HG03103 (cell line): ENCODE measurements at regions not wholly inside any gene's neighbourhood (a gene's known extent, or its start where the extent isn't known, plus 50 kb on each side); places are given as distances from the start of the nearest gene placed in this dataset.

Experiments used
- ATAC-seq: cut with Tn5 transposase; IDR thresholded peaks from one replicate; pipeline ENCODE4 v1.9.1; 2021; ENCODE audit warnings: low read depth; ENCODE audit not compliant: unreplicated experiment

DNA sequence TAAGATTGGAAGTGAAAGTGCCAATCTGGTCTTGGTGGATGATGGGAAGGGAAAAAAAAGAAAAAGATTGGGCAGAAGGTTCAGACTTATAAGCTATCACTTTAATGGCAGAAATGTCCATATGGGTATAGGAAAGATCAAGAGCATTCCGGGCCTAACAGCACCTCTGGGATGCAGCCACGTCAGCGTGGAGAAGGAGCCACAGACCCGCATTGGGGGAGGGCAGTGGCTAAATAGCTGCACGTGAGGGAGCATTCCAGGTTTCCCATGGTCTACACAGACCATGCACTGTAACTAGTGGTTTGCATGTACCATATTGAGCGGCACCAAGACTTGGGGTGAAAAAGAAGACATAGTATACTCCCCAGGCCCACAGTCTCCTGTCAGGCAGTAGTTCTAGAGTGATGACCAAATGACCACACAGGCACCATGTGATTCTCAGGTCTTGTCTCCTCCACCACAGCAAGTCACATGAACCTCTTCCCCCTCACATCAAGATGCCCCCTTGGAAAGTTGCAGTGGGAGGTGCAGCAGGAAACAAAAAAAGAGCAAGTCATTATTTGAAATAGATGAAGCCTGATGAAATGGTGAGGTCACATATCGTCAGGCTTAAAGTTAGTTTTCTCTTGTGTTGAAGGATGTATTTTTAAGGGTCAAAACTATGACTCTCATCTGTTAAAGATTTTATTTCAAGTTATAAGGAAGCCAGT, 94.4 kb upstream of the TNFAIP3 start:
- ATAC-seq, result no peak

DNA sequence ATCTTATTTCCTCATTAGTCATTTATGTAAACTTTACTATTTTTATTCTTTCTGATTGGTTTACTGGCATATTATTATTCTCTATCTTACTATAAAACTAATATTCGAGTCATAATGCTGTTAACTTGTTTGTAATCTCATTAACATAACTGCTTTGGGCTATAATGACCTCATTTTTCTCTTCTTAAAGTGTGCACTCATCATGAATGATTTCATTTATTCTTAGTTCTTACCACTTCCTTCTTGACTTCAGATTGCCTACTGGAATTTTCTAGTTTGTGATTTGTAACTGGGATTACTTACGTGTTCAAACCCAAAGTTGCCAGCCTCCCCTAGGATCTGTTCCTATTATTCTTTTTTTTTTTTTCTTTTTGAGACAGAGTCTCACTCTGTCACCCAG, 91.8 kb upstream of the TNFAIP3 start:
- ATAC-seq, result no peak

DNA sequence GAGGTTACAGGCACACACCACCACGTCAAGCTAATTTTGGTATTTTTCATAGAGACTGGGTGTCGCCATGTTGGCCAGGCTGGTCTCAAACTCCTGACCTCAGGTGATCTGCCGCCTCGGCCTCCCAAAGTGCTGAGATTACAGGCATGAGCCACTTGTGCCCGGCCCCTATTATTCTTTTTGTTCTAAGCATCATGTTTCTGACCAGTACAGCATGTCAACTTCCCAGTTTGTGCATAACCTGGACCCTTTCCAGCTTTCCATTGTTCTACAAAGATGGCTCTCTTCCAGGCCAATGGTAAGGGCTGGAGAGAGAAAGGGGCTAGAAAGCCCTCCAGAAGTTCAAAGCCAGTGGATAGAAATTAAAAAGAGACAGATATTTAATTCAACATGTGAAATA, 91.3 kb upstream of the TNFAIP3 start:
- ATAC-seq, result no peak

DNA sequence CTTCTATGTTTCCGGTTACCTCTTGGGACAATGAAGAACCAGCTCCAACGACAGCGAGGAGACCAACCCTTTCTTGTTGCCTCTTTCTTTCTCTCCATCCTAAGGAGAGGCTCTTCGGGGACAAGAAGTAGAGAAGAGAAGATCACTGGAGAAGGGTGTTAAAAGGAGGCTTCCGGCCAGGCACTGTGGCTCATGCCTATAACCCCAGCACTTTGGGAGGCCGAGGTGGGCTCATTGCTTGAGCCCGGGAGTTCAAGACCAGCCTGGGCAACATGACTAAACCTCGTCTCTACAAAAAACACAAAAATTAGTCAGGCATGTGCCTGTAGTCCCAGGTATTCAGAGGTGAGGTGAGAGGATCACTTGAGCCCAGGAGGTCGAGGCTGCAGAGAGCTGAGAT, 90.8 kb upstream of the TNFAIP3 start:
- no peak for ATAC-seq

DNA sequence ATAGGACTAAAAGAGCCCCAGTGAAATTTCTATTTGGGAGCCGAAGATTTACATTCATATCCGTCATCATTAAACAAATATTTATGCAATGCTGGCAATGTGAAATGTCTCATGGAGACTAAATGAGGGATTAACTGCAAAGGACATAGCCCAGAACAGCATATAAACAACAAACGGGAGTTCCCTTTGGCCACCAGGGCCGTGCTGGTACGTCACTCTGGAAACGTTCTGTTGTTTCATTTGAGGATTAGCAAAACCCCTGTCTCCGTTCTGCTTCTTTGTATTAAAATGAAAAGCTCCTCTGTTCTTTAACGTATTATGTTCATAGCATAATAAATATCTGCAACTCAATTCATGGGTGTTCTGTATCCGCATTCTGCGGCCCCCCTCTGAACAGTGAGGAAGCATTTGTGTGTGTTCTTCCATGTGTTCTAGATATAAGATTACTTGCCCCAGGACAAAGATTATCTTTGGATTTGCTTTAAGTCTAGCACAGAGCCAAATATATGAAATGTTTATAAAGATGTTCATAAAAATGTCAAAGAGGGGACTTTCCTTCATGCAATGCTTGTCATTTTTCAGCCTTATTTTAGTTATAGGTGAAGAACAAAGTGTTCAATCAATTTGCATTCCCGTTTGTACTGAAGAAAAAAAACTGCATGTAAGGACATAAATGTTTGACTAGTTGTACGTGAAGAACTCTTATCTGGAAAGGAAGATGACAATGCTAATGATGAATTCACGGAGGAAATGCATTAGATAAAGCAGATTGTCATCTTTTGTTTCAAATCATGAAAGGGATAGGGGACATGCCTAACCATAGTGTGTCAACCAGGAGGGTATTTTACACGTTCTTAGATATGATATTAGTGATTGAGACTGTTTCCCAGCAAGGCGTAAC, 90.0 kb upstream of the TNFAIP3 start:
- ATAC-seq, result no peak

DNA sequence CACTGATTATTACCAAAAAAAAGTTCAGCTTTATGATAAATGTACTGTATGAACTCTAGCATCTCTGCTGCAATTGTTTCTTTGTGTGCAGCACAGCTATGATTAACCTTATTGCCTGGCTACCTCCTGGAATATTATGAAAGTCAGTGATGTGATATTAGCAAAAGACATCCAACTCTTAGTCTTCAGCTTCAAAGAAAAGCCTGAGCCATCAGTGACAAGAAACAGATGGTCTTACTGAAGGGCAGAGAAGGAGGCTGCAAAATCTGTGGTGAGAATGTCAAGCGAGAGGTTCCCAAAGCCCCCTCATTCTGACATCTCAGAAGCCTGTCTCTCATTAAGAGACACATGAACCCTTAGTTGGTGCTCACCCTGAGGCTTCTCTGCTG, 89.4 kb upstream of the TNFAIP3 start:
- ATAC-seq, result no peak

DNA sequence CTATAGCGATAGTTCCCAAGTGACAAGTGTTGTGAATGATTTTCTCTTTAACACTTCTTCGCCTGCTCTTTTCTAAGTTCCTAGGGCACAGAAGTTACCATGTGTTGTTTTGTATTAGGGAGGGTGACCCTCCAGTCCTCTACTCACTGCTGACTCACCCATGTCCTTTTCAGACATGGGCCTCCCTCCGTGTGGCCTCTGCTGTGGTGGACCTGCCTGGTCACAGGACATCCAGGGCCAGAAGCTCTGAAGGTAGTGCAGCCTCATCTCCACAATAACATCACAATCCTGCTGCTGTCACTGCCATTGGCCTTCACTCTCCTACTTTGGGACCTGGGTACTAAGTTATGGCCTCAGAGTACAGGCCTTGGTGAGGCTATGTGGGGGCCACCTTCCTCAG, 87.1 kb upstream of the TNFAIP3 start:
- ATAC-seq, result no peak

DNA sequence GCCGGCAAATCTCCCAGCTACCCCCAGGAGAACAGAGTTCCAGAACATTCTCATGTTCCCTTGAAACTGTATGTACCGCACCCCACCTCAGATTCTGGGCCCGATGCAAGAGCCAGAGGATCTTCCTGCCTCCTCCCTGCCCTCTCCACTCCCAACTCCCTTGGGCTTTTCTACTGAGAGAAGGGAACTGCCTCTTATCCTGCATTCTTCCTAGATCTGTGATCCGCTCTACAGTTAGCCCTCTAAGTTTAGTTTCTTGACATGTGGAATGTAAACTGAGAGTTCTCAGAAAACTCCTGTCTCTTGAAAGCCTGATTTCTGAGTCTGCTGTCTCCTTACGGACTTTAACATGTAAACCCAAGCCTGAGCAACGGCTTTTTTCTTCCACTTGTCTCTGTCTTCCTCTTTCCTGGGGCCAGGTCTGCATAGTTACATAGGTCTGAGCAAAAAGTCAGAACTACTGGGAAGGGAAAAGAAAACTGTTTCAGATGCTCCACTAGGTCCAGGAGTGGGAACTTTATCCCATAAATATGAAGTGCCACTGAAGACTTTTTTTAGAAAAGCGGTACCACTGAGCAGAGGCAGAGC, 86.5 kb upstream of the TNFAIP3 start:
- ATAC-seq, result no peak

DNA sequence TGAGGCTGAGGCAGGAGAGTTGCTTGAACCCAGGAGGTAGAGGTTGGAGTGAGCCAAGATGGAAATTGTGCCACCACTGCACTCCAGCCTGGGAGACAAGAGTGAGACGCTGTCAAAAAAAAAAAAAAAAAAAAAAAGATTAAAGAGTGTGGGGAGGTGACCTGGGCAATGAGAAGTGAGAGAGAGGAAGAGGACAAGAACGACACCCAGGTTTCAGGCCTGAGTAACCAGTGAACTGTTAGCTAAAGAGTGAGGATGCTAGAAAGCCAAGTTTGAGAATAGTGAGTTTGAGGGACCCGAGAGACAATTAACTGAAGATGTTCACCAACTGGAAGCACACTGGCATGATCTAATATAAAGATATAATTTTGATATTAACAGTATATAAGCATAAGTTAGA, 85.4 kb upstream of the TNFAIP3 start:
- no peak for ATAC-seq

DNA sequence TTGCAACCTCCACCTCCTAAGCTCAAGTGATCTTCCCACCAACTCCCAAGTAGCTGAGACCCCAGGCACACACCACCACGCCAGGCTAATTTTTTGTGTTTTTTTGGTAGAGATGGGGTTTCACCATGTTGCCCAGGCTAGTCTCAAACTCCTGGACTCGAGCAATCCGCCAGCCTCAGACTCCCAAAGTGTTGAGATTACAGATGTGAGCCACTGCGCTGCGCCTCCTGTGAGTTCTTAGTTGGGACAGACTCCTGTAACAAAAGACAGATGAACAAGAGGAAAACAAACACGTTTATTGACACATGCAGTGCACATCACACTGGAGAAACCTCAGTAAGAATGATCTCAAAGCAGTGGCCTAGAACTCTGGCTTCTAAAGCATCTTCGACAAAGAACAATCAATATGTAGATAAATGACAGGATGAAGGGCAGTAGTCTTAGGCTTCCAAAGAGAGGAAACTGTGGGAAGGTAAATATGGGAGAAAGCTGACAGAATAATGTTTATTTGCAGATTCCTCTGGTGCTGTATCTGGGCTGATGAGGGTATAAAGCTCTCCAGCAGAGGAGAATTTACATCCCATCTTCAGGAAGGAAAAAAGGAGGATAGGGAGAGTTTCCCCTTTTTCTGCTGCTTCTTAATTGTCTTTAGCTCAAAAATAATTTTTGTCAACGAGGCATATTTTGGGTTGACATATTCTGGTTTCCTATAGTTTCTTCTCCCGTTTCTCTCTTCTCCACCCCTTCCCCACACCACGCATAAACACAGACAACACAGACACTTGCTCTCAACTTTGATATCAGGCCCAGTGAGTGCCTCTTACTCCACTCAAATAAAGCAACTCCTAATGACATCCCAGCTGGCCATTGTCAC, 84.7 kb upstream of the TNFAIP3 start:
- no peak for ATAC-seq

DNA sequence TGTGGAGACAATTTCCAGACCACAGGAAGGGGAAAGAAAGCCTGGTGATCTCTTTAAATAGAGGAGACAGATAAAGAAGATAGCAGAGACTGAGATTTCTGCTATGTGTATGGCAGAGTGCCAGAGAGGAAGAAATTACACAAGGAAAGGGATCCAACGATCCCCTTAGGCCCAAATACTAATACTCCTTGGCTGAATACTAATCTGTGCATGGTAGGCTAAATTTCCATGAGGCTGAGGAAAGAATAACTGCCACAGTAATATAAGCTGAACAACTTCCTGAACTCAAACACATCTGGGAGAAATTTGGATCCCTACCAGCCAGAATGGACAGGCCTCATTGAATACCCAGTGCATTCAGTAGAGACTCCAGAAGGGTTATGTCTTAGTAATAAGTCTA, 83.3 kb upstream of the TNFAIP3 start:
- no peak for ATAC-seq

DNA sequence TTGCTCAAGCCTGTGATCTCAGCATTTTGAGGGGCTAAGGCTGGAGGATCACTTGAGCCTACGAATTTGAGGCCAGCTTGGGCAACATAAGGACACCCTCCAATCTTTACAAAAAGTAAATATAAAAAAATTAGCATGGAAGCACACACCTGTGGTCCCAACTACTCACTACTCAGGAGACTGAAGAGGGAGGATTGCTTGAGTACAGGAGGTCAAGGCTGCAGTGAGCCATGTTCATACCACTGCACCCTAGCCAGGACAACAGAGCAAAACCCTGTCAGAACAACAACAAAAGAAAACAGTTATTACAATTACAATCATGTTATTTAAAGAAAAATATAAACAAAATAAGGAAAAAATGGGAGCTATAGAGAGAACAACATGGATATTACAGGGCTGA, 82.5 kb upstream of the TNFAIP3 start:
- no peak for ATAC-seq

DNA sequence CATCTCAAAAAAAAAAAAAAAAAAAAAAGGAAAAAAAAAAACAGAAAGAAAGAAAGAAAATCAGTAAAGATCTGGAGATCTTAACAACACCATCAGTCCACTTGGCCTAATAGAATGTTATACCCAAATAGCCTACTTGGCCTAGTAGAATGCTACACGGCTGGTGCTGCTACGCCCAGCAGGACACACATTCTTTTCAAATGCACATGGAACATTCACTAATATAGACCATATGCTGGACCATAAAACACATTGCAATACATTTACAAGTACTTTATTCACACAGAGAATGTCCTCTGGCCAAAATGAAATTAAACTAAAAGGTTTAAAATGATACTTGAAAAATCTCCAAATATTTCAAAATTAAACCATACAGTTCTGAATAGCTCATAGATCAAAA, 80.0 kb upstream of the TNFAIP3 start:
- ATAC-seq, result no peak

DNA sequence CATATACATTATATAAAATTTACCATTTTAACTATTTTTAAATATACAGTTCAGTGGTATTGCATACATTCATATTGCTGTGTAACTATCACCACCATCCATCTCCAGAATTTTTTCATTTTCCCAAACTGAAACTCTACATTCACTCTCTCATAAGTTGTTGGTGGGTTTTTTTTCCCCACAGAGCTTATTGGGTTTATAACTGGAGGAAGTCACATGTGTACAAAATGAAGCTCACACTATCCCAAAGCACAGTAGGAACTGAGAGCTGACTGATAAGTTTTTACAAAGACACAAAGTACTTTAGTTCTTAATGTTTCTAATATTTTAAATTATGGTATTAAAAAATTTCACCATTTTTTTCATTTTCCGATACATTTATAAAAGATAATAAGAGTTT, 78.8 kb upstream of the TNFAIP3 start:
- no peak for ATAC-seq

DNA sequence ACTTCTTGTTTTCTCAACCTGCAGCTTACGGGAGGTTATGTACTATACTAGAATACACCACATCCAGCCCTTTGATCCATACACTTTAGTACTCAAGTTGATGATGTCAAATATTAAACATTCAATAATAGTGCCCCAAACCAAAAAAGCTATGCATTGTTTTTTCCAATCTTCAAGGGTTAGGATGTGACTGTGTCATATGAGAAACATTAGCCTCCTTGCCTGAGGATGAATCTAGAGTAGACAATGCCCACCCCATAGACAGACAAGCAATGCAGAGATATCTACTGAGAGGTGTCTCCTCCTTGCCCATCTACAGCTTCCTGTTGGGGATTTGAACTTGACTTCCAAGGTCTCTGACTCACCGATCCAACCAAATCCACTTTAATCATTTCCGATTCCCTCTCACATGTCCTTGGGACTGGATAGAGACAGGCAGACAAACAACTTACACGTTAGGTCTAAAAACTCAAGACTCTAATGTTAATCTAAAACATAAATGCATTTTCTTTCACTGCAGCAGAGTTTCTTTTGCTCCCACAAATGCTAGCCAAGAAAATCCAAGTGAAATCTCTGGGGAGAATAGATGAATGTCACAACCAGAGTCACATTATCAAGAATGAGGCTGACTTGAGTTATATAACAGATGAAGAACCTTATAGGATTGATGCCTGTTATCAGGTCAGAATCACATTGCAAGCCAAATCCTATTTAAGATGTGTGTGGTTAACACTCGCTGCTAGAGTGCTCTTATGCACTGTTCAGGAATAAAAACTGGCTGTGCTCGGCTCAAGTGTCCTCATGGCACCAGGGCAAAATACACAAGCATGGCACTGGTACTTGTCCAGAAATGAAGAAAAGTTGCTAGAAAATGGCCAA, 75.5 kb upstream of the TNFAIP3 start:
- no peak for ATAC-seq

DNA sequence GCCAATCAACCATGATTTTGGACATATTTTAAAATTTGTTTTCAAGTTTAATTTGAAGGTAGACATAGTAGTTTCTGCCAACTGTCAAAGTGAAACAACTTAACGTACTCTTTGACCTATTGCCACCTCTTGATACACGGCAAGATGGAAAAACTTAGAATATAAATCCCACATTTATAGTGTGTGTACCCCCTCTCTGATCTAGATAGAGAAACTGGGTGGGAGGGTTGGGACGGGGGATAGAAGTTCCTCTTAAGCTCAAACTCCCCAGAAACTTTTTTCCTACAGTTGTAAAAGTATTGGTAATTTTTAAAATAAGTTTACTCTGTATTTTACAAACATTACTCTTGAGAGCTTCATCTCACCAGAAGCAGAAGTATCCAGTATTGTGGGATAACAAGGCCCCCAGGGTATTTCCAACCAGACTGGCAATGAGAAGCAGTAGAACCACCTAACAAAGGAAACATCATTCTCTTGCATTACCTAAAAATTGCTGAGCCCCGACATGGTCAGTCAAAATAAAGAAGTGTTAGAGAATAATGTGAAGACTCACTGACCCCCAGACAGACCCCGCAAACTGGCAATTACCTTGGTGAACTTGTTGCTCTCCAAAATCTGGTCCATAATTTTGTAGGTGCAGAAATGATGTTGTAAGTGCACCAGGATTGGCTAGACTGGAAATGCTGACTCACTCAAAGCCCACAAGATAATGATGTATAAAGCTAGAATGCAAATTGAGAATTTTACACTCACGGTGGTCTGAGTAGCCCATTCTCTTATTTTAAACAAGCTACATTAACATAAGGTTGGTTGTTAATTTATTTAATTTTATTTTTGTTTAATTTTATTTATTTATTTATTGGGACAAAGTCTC, 74.7 kb upstream of the TNFAIP3 start:
- ATAC-seq, result no peak

DNA sequence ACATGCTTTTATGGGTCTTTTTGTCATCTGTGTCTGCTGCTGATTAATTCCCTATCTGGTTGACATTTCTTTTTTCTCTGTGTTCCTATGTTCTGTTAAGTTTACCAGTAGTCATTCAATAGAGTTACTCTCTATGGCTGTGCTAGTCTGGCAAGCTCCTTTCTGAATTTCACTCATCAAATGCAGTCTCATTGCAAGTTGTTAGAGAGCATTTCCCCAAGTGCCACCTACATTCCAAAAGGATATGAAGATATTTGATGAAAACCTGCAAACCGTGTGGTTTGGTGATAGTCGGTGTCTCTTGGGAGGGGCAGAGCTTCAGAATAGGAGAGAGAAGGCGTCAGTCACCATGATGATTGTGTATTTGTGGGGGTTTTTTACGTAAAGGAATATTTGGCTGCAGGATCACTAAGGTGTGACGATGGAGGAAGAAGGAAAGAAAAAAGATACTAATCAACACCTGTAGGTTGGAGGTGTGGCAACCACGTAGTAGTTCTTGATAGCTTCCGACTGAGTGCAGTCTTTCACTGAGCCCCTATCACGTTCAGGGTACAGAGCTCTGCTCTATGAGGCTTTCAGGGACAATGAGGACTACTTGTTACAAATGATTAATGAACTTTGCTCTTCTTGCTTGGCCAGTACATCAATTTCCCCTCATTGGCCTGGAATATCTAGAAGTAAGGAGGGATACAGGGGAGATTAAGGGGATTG, 73.1 kb upstream of the TNFAIP3 start:
- no peak for ATAC-seq

DNA sequence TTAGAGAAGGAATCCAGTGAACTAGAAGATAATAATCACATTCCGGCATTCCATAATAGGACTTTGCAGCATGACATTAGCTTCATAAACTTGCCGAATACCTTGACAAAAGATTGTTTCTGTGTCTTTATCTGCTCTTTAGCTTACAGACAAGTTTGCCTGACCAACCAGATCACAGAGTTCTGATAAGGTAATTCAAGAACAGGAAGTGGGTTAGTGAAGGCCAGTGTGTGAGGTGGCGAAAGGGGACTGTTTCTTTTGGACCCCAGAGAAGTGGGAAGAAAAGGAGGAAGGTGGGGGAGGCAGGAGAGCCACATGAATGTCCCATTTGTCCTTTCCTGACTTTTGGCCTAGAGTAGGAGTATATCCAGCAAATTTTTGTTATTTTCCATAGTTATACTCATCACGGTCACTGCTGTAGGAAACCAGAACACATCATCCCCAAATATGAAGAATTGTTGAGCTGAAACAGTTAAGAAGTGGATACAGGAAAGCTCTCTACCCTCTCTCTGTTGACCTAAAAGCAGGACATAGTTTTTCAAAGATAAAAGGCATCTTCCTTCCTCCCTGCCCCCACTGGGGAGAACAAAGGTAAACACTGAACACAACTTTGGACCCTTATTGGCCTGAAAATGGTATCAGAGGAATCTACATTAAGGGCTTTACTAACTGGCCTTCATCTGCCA, 72.4 kb upstream of the TNFAIP3 start:
- no peak for ATAC-seq
